ENCODE measurements at regions not wholly inside any gene's neighbourhood (a gene's known extent, or its start where the extent isn't known, plus 50 kb on each side); places are given as distances from the start of the nearest gene placed in this dataset.
"Not testable (repeated sequence)": the region's sequence is repeated elsewhere in the genome, so short reads cannot be mapped to it uniquely, and the experiment has no call there.

- no peak for DNase-seq
Measured at GRCh38 chr6:164045082-164045481, 630.6 kb downstream of the QKI start.

DNA sequence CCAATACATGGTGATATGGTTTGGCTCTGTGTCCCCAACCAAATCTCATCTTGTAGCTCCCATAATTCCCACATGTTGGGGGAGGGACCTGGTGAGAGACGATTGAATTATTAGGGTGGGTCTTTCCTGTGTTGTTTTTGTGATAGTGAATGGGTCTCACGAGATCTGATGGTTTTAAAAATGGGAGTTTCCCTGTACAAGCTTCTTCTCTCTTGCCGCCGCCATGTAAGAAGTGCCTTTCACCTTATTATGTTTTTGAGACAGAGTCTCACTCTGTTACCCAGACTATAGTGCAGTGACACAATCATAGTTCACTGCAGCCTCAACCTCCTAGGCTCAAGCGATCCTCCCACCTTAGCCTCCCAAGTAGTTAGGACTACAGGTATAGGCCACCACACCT is 629.1 kb downstream of the QKI start:
- DNase-seq = not testable (repeated sequence)

GRCh38 chr6:164042212-164042611 is 627.7 kb downstream of the QKI start:
- DNase-seq = no peak

GRCh38 chr6:164040994-164041393 is 626.5 kb downstream of the QKI start:
- no peak for DNase-seq

DNA sequence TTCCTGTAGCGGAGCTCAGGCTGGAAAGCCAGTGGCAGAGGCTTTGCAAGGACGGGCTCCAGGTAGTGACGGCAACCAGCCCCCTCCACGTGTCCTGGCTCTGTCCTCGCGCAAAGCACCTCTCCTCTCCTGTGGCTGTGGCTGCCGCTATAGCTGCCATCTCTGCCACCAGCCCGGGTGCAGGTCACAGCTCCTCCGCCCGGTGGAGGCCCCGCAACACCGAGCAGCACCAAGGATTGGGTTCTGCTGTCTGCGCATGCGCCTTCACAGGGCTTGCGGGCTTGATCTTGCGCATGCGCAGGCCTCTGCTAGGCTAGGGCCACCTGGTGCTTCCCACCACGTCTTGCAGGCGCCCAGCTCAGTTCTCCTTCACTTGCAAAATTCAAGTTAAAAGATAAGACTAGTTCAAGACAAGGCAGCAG is 625.4 kb downstream of the QKI start:
- DNase-seq = no peak

- DNase-seq = no peak
Measured at GRCh38 chr6:164037171-164037870, 622.8 kb downstream of the QKI start.

DNA sequence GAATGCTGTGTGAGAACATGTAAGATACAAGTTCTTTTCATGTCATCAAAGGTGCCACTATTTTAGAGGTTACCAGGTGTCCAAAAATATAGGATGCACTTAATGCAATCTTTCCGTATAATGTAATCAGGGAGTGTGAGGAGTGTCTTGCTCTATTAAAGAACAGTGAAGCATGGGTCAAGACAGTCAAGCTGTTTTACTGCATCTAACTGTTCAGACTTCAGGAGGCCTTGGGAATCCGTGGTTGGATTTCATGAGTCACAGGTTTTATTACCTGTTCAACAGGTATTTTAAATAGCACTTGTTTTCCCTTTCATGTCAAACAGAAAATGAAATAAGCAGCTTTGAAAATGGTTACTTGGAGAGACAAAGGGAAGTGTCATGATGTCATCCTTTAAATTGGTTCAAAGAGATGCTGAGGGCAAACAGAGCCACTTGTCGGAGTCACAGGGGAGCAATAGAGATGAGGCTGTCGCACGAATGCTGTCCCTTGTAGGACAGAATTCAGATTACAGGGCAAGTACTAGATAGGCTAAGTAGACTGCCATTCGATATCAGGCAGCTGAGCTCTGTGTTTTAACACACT is 621.5 kb downstream of the QKI start:
- DNase-seq = no peak

GRCh38 chr6:164034602-164035140 is 620.2 kb downstream of the QKI start:
- DNase-seq = no peak

DNA sequence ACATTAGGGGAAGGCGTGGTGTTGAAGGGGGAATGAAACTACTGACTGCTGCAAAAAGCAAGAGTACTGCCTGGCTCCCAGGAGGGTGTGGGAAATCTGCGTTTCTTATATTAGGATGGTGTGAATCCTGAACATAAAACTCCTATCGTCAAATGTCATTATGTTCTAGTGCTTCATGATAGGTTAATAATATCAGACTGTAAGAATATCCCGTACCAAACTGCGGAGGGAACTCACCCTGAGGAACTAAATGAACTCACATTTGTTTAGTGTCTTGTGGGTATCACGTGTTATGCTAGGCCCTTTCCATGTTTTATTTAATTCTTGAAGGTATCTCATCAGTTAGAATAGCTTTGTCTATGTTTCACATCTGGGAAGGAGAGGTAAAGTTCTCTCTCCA is 610.7 kb downstream of the QKI start:
- no peak for DNase-seq

GRCh38 chr6:164023535-164023934 is 609.0 kb downstream of the QKI start:
- DNase-seq = no peak

DNA sequence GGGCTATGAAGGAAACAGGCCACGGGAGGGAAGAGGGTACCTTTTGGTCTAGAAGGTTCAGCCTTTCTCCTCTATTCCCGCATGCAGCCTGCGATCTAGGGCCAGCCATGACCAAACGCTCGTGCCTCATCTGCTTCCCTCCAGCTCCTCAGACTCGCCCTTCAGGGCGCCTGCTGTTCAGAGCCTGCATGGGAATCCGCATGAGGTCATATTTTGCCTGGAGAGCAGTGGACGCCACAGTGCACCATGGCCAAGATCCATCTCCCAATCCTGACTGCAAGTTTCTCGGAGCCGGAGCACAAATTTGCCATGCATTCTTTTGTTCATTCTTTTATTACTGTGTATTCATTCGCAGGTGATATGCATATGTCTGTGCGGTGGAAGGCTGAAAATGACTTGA is 608.1 kb downstream of the QKI start:
- no peak for DNase-seq

DNA sequence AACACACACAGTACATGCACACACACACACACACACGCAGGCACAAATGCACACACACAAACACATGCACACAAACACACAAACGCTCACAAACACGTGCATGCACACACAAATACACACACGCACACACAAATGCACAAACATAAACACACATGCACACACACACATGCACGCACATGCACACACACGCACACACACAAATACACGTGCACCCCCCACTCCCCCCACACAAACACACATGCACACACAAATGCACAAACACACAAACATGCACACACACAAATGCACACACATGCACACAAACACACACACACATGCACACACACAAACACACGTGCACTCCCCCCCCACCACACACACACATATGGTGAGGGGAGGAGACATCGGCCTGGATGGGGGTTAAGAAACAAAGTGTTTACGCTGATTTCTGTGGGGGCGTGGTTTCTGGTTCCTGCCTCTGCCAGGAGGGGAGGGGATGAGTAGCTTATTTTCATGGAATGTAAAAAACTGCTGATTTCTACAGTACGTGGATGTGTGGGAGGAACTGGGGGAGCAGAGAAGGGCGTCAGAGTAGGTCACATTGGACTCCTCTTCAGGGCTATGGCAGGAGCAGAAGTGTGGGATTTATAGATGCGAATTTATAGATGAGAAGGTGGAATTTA is 607.2 kb downstream of the QKI start:
- DNase-seq = no peak

DNA sequence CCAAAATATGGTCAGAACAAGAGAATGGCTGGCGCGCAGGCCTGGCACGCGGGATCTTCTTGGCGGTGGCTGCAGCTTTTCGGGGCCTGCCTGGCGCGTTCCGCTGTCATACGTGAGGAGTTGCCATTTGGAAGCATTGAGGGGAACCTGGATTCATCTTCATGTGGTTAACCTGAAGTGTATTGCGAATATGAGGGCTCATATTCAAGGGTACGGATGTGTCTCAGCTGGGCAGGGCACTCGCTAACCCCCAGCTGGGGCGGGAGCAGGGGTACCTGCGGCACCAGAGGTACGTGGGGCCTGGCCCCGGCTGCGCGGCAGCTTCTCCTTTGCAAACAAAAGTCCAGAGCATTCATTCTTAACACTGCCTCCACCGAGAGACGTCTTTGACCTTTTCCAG is 605.6 kb downstream of the QKI start:
- DNase-seq = no peak

GRCh38 chr6:164018133-164018532 is 603.6 kb downstream of the QKI start:
- no peak for DNase-seq

GRCh38 chr6:164016056-164016455 is 601.5 kb downstream of the QKI start:
- no peak for DNase-seq

DNA sequence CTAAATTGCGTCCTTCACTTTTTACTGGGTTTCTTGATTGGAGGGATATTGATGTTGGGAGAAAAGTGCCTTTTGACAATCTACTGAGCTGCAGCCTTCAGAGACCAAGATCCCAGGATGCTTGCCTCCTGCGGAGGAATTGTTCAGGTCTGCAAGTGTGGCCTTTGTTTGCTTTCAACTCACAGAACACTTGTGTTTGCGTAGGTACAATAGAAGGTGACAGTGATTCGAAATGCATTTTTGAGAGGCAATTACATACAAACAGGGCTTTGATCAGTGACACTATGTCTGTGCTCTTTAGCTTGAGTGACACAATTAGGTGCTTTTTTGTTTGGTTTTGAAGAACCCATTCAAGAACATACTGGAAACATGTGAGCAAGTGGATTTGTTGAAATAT is 600.6 kb downstream of the QKI start:
- no peak for DNase-seq

DNA sequence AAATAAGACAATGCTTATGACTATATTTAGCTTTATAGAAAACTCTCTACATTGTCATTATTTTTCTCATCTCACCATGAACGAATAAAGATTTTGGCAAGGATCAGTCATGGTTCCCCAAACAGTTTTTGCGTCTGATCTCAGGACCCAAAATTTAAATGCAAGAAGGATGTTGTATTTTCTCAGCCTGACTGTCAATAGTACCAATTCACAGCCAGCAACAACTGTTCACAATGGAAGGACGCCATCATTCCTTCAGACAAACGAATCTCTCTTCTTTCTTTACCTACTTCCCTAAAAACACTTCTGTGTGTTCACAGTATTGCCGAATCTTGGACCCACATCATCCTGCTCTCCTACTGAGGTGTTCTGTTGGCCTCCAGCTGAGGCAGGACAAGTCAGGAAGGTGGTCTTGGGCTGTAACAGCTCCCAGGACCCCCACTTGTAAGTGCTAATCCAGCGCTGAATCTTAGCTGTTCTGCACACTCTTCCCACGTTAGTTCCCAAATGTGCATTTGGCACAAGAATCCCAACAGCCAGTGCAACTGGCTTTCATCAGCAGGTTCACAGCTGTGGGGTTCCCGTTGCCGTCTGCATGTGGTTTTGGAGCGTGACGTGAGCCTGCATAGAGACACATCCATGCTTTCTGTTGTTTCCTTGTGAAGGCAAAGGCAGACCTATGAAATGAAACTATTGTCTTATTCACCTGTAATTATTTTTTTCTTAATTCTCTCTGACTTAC is 600.0 kb downstream of the QKI start:
- no peak for DNase-seq

DNA sequence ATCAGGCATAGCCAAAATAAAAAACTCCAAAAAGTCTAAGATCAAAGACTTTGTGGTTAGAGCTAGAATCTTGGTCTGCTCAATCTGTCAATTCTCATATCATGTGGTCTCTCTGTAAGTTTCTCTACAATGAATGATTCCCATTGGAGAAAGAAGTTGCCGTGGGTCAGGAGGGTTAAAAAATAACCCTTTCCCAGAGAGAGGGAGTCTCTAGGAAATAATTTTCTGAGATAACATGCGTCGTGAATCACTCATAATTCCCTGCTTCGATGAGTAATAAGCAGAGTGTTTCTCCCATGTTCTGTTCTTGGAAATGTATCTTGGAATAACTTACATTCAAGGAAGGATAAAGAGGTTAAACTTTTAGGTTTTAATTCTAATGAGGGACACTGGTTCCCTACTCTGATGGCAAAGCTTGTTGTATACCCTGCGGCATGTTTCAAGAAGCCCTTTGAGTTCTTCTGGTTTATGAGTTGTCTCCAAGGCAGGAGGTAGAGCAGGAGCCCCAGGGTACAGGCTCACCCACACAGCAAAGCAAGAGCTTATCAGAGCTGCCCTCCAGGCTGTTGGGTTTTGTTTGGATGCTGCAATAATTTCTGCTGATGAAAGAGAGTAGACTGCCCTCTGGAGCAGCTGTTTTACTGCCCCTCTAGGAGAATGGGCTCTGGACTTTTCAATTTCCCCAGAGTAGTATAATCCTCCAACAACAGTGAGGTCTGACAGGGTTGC is 599.1 kb downstream of the QKI start:
- no peak for DNase-seq

GRCh38 chr6:164011321-164011720 is 596.8 kb downstream of the QKI start:
- no peak for DNase-seq

GRCh38 chr6:164010441-164011103 is 596.1 kb downstream of the QKI start:
- no peak for DNase-seq

- no peak for DNase-seq
Measured at GRCh38 chr6:164008902-164009301, 594.4 kb downstream of the QKI start.

- no peak for DNase-seq
Measured at GRCh38 chr6:164007881-164008280, 593.4 kb downstream of the QKI start.
